ENCODE measurements at regions not wholly inside any gene's neighbourhood (a gene's known extent, or its start where the extent isn't known, plus 50 kb on each side); places are given as distances from the start of the nearest gene placed in this dataset.

DNA sequence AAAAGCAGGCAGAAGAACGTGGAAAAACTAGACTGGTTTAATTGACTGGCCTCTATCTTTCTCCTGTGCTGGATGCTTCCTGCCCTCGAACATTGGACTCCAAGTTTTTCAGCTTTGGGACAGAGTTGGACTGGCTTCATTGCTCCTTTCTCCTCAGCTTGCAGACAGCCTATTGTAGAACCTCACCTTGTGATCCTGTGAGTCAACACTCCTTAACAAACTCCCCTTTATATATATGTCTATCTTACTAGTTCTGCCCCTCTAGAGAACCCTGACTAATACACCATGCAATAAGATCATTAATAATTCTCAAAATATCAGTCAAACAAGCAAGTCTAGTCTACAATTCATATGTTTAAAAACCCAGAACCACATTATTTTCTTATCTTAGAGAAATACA is 662.4 kb downstream of the TBC1D4 start:
- Mint-ChIP-seq H3K27me3 (ENCODE audit: insufficient read depth, low read depth, poor library complexity) (no peaks in the 10 kb centered on the region), H3K36me3 (ENCODE audit: low read depth) (no peaks in the 10 kb centered on the region), H3K9me3 (no peaks in the 10 kb centered on the region; the same call in 2 of the 3 replicates), H3K4me1 (no peaks in the 10 kb centered on the region), H3K27ac (no peak overlapping the region), H3K4me3 (no peak overlapping the region)
- no peaks in the 10 kb centered on the region for H4K20me1 ChIP-seq (replicated peaks; ENCODE audit: insufficient read depth)
- H3K27me3 ChIP-seq (ENCODE audit: insufficient read depth), result no peaks in the 10 kb centered on the region
- TF ChIP-seq STAT1 (IDR thresholded peaks at IDR 0.05; ENCODE audit: unreplicated experiment) (no peak), ZNF462 (CRISPR knock-in tag; IDR thresholded peaks at IDR 0.05) (no peak), POLR2AphosphoS5 (IDR thresholded peaks at IDR 0.05; ENCODE audit: low read depth) (no peak), ZNF331 (CRISPR knock-in tag; IDR thresholded peaks at IDR 0.05; ENCODE audit: low read depth) (no peak), EZH2phosphoT487 (IDR thresholded peaks at IDR 0.05; ENCODE audit: unreplicated experiment) (no peak), NANOG (IDR thresholded peaks at IDR 0.05; ENCODE audit: borderline replicate concordance) (no peak)
- TF ChIP-seq, protein P1, sequence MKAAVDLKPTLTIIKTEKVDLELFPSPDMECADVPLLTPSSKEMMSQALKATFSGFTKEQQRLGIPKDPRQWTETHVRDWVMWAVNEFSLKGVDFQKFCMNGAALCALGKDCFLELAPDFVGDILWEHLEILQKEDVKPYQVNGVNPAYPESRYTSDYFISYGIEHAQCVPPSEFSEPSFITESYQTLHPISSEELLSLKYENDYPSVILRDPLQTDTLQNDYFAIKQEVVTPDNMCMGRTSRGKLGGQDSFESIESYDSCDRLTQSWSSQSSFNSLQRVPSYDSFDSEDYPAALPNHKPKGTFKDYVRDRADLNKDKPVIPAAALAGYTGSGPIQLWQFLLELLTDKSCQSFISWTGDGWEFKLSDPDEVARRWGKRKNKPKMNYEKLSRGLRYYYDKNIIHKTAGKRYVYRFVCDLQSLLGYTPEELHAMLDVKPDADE (IDR thresholded peaks at IDR 0.05), result no peak
- no peak overlapping the region for H3K4me3 ChIP-seq
- no peaks in the 10 kb centered on the region for H3K36me3 ChIP-seq (ENCODE audit: insufficient read depth)
- H3K79me2 ChIP-seq (replicated peaks; ENCODE audit: insufficient read depth), result no peaks in the 10 kb centered on the region
- H3K4me1 ChIP-seq (ENCODE audit: insufficient read depth), result no peaks in the 10 kb centered on the region
- H3F3A ChIP-seq (replicated peaks; ENCODE audit: low read depth), result no peaks in the 10 kb centered on the region
- no peak for DNase-seq (ENCODE audit: low spot score)
- no peak overlapping the region for H2AFZ ChIP-seq
- H3K27ac ChIP-seq (ENCODE audit: low read depth), result no peak overlapping the region
- ATAC-seq, result no peak
- 0 out of 2 replicates have a peak, but pooled peaks cover 8% of the 10 kb centered on the region for H3K9me2 ChIP-seq (ENCODE audit: insufficient read depth)
- H3K4me2 ChIP-seq, result no peak overlapping the region
